ENCODE measurements at regions not wholly inside any gene's neighbourhood (a gene's known extent, or its start where the extent isn't known, plus 50 kb on each side); places are given as distances from the start of the nearest gene placed in this dataset.

- Mint-ChIP-seq H3K4me1 (ENCODE audit: low read depth) (peaks cover 41% of the 10 kb centered on the region), H3K27ac (no peak overlapping the region), H3K27me3 (no peaks in the 10 kb centered on the region), H3K4me3 (no peak overlapping the region), H3K36me3 (ENCODE audit: low read depth) (no peaks in the 10 kb centered on the region), H3K9me3 (no peaks in the 10 kb centered on the region)
- peaks cover 19% of the 10 kb centered on the region for H3K4me1 ChIP-seq (ENCODE audit: insufficient read depth, low read length)
- H3K9me3 ChIP-seq (ENCODE audit: control insufficient read depth in 1 of 2, insufficient read depth in 1 of 2, low read length in 2 of 2): no peaks in the 10 kb centered on the region
- DNase-seq (no peak), ATAC-seq (ENCODE audit: poor library complexity) (no peak)
- ChIA-PET POLR2A (interaction anchor here (0.6 kb wide), 1 partner anchor 35 kb away, joined by 3 read pairs; no protein-coding TSS in a partner anchor), CTCF (interaction anchor here (1.3 to 1.5 kb wide), 2 partner anchors 15 to 152 kb away, joined by 3 to 7 read pairs; no protein-coding TSS in a partner anchor)
- no peak for TF ChIP-seq CTCF (IDR thresholded peaks at IDR 0.05)
- no peaks in the 10 kb centered on the region for H3K27me3 ChIP-seq (ENCODE audit: control insufficient read depth in 1 of 2, insufficient read depth in 2 of 2, low read length in 2 of 2)
- H3K36me3 ChIP-seq (ENCODE audit: insufficient read depth, low read length): no peaks in the 10 kb centered on the region
- no peak overlapping the region for H3K4me3 ChIP-seq (ENCODE audit: low read length)
- H3K27ac ChIP-seq (ENCODE audit: low read depth in 1 of 2, low read length in 2 of 2): no peak overlapping the region
- intact Hi-C loops (cut with DNase I, micrococcal nuclease): no loop called here
These were observed 163.7 kb upstream of the AHR start for GRCh38 chr7:17134786-17135185.

- H3K4me1 Mint-ChIP-seq (ENCODE audit: low read depth): peaks cover 42% of the 10 kb centered on the region
- no peak for ATAC-seq (ENCODE audit: poor library complexity)
- POLR2A ChIA-PET: no interaction called here
- no peaks in the 10 kb centered on the region for H3K9me3 ChIP-seq (ENCODE audit: control insufficient read depth in 1 of 2, insufficient read depth in 1 of 2, low read length in 2 of 2)
- H3K36me3 ChIP-seq (ENCODE audit: insufficient read depth, low read length): no peaks in the 10 kb centered on the region
- CTCF ChIA-PET: no interaction called here
- no peak overlapping the region for H3K27ac ChIP-seq (ENCODE audit: low read depth in 1 of 2, low read length in 2 of 2)
- no peaks in the 10 kb centered on the region for H3K27me3 ChIP-seq (ENCODE audit: control insufficient read depth in 1 of 2, insufficient read depth in 2 of 2, low read length in 2 of 2)
- no peak for DNase-seq
- no peaks in the 10 kb centered on the region for H3K9me3 Mint-ChIP-seq
- no peaks in the 10 kb centered on the region for H3K36me3 Mint-ChIP-seq (ENCODE audit: low read depth)
- TF ChIP-seq CTCF (IDR thresholded peaks at IDR 0.05): no peak
- no peak overlapping the region for H3K4me3 Mint-ChIP-seq
- intact Hi-C loops (cut with DNase I, micrococcal nuclease): no loop called here
- no peak overlapping the region for H3K4me3 ChIP-seq (ENCODE audit: low read length)
- H3K4me1 ChIP-seq (ENCODE audit: insufficient read depth, low read length): peaks cover 21% of the 10 kb centered on the region
- H3K27ac Mint-ChIP-seq: no peak overlapping the region
- H3K27me3 Mint-ChIP-seq: no peaks in the 10 kb centered on the region
These were observed 162.3 kb upstream of the AHR start for GRCh38 chr7:17136126-17136525.

GRCh38 chr7:17139081-17139480 is 159.4 kb upstream of the AHR start:
- H3K27ac ChIP-seq (ENCODE audit: low read depth in 1 of 2, low read length in 2 of 2): peak overlapping the region; percentile 51 to 67
- POLR2A ChIA-PET: no interaction called here
- intact Hi-C loops (cut with DNase I, micrococcal nuclease): no loop called here

More at GRCh38 chr7:17139081-17139480, 159.4 kb upstream of the AHR start:
- H3K4me3 ChIP-seq (ENCODE audit: low read length): no peak overlapping the region
- no peaks in the 10 kb centered on the region for H3K9me3 Mint-ChIP-seq
- H3K27me3 ChIP-seq (ENCODE audit: control insufficient read depth in 1 of 2, insufficient read depth in 2 of 2, low read length in 2 of 2): no peaks in the 10 kb centered on the region
- peak; percentile 58 for ATAC-seq (ENCODE audit: poor library complexity)
- no peaks in the 10 kb centered on the region for H3K27me3 Mint-ChIP-seq
- H3K4me3 Mint-ChIP-seq: peak overlapping the region; percentile 40
- CTCF ChIA-PET: interaction anchor here (1.0 to 1.3 kb wide), 2 partner anchors 160 to 163 kb away, joined by 3 read pairs; no protein-coding TSS in a partner anchor
- H3K4me1 Mint-ChIP-seq (ENCODE audit: low read depth): peaks cover 61% of the 10 kb centered on the region
- H3K36me3 ChIP-seq (ENCODE audit: insufficient read depth, low read length): no peaks in the 10 kb centered on the region
- peak overlapping the region; percentile 83 for H3K27ac Mint-ChIP-seq
- H3K4me1 ChIP-seq (ENCODE audit: insufficient read depth, low read length): peaks cover 34% of the 10 kb centered on the region
- no peak for TF ChIP-seq CTCF (IDR thresholded peaks at IDR 0.05)
- no peaks in the 10 kb centered on the region for H3K36me3 Mint-ChIP-seq (ENCODE audit: low read depth)
- DNase-seq: peak in 3 of 14 experiments; percentile 28 to 74 (median 31)
- H3K9me3 ChIP-seq (ENCODE audit: control insufficient read depth in 1 of 2, insufficient read depth in 1 of 2, low read length in 2 of 2): no peaks in the 10 kb centered on the region

Data from CD4-positive, alpha-beta T cell (primary cell).